ENCODE measurements at regions not wholly inside any gene's neighbourhood (a gene's known extent, or its start where the extent isn't known, plus 50 kb on each side); places are given as distances from the start of the nearest gene placed in this dataset.

DNA sequence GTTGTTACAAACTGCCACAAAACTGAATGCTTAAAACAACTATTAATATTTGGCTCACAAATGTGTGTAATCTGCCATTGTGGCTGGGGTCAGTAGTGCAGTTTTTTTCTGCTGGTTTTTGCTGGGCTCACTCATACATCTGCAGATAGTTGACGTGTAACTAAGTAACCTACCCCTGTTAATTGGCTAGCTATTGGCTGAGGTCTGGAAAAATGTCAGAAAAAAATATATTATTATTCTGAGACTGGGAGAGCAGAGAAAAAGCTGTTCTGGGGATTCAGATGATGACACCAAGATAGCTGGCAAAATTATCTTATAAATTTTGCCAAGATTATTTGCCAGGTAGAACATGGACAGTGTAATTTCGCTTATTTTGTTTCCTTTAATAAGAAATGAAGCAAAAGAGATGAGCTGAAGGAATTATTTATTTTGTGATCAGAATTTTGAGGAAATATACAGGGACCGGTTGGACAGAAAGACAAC lies 616.1 kb upstream of the ADAMTS5 start:
- no peaks in the 10 kb centered on the region for H3K27me3 Mint-ChIP-seq
- H3K4me3 Mint-ChIP-seq, result no peak overlapping the region
- ATAC-seq (replicated peaks), result no peak
- DNase-seq, result no peak
- H3K36me3 Mint-ChIP-seq, result no peaks in the 10 kb centered on the region
- no peak overlapping the region for H3K27ac Mint-ChIP-seq
- H3K9me3 Mint-ChIP-seq, result no peaks in the 10 kb centered on the region
- H3K4me1 Mint-ChIP-seq, result no peaks in the 10 kb centered on the region

DNA sequence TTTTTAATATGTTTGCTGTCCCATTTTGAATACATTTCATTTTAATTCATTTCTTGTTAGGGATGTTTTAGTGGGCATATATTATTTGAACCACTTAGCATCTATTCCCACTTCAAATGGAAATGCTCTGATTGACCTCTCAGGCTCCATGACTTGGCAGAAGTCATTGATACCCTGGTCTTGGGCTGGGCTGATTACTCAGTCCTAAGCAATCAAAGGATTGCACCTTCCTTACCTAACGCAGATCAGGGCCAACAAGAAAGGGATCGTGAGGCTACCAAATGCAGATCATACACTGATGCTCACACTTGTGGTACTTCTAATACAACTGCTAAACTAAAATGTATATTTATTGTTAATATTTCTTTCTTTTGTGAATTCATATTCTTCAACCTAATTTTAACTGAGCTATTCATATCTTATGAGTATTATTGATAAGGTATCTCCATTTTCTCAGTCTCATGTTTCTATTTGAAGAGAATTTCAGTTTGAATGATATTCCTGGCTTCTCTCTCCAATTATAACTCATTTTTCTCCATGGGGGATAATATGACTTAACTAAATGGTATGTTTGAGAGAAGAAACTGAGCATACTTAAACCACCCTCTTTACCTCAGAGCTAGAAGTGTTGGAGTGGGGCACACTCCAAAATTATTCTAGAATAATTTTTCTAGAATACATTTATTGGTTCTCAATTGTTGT lies 615.5 kb upstream of the ADAMTS5 start:
- Mint-ChIP-seq H3K27ac (no peak overlapping the region), H3K36me3 (no peaks in the 10 kb centered on the region), H3K9me3 (no peaks in the 10 kb centered on the region), H3K4me3 (no peak overlapping the region), H3K27me3 (no peaks in the 10 kb centered on the region), H3K4me1 (no peaks in the 10 kb centered on the region)
- no peak for ATAC-seq (replicated peaks)
- no peak for DNase-seq

DNA sequence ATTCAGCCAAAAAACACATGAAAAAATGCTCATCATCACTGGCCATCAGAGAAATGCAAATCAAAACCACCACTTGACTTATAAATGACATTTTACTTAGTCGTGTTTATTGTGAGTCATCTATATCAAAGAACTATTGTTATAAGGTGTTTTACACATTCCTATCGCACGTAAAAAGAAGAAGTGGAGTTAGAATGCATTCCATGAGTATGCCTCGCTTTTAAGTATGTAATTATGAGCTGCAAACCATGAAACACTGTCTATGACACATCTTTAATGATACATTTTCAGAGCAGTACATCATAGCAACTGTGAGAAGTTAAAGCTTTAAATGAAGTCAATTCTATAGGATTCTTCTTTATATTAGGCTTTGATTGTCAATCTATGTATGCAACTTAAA lies 614.3 kb upstream of the ADAMTS5 start:
- H3K27me3 Mint-ChIP-seq, result no peaks in the 10 kb centered on the region
- no peak for DNase-seq
- ATAC-seq (replicated peaks), result no peak
- H3K9me3 Mint-ChIP-seq, result no peaks in the 10 kb centered on the region
- H3K27ac Mint-ChIP-seq, result no peak overlapping the region
- H3K36me3 Mint-ChIP-seq, result no peaks in the 10 kb centered on the region
- no peaks in the 10 kb centered on the region for H3K4me1 Mint-ChIP-seq
- H3K4me3 Mint-ChIP-seq, result no peak overlapping the region

DNA sequence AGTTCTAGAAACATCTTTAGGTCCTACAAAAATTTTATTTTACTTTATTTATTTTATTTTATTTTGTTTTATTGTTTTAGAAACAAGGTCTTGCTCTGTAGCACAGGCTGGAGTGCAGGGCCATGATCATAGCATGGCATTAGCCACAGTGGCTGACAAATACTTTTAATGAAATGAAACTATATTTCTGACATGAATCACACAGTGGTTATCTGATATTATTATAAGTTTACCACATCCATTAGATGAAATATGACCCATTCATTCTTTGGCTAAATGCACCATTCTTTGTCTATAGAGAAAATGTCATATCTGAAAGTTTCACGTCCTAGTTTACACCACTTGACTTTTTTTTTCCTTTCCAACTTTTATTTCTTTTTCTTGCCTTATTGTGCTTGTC lies 613.4 kb upstream of the ADAMTS5 start:
- H3K4me1 Mint-ChIP-seq, result no peaks in the 10 kb centered on the region
- no peaks in the 10 kb centered on the region for H3K27me3 Mint-ChIP-seq
- ATAC-seq (replicated peaks) (no peak), DNase-seq (no peak)
- H3K4me3 Mint-ChIP-seq, result no peak overlapping the region
- H3K36me3 Mint-ChIP-seq, result no peaks in the 10 kb centered on the region
- H3K9me3 Mint-ChIP-seq, result no peaks in the 10 kb centered on the region
- no peak overlapping the region for H3K27ac Mint-ChIP-seq

DNA sequence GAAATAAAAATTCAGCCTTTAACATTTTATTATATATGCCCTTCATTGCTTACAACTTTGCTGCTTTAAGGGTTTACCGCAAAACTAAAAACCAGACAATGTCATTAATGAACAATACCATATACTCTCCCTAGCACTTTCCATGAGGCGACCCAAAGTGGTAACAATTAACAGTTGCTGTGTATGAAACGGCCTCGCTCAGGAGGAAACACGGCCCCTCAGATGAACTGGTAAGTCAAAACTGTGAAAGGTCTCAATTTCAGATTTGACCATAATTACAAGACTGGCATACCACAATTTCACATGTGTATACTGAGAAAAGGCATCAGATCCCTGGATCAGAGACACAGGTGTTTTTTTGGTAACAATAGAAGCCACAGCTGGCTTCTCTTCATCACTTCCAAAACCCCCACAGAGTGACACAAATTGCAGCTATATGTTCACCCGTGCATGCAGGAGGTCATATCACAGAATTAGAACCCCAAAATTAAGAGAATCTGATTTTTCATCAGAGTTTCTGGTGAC lies 611.9 kb upstream of the ADAMTS5 start:
- Mint-ChIP-seq H3K4me1 (no peaks in the 10 kb centered on the region), H3K27me3 (no peaks in the 10 kb centered on the region), H3K36me3 (no peaks in the 10 kb centered on the region), H3K9me3 (peaks cover 0 to 2% of the 10 kb centered on the region in 2 donors), H3K4me3 (no peak overlapping the region), H3K27ac (no peak overlapping the region)
- ATAC-seq (replicated peaks) (no peak), DNase-seq (no peak)

DNA sequence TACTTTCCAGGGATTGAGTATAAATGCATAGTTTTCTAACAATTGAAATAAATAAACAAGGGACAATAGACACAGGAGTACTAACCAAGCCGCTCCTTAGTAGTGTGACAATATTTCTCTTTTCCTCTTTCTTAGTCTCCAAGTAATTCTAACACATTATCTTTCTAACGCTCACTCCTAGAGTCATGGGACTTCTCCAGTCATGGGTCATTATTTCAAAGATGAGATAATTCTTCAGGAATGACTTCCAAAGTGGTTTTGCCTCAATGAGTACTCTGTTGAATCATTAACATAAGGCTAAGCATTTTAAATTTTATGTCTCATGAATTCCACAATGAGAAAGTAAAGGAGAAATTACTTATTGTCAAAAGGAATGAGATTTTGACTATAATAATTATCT lies 605.8 kb upstream of the ADAMTS5 start:
- Mint-ChIP-seq H3K9me3 (peaks cover 0 to 4% of the 10 kb centered on the region in 2 donors), H3K4me1 (no peaks in the 10 kb centered on the region), H3K36me3 (no peaks in the 10 kb centered on the region), H3K4me3 (no peak overlapping the region), H3K27ac (no peak overlapping the region), H3K27me3 (no peaks in the 10 kb centered on the region)
- DNase-seq, result no peak
- no peak for ATAC-seq (replicated peaks)

DNA sequence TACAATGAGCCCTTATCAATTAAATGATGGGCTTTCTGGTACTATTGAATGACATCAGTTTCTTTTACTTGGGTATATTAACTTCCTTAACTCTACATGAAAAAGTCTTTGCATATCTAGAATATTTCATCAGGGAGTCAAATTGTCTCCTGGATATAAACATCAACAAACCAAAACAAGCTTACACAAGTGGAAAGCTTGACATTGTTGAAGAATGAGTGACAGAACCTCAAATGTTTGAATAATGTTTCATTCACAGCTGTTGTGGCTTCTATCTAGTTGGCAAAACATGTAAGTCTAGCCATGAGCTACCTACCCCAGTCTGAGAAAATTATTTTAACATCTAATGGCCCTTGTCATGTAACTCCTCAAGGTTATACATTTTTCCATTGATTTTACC lies 604.8 kb upstream of the ADAMTS5 start:
- Mint-ChIP-seq H3K27me3 (no peaks in the 10 kb centered on the region), H3K27ac (no peak overlapping the region), H3K36me3 (no peaks in the 10 kb centered on the region), H3K4me3 (no peak overlapping the region), H3K4me1 (no peaks in the 10 kb centered on the region), H3K9me3 (peaks cover 0 to 4% of the 10 kb centered on the region in 2 donors)
- DNase-seq (no peak), ATAC-seq (replicated peaks) (no peak)

DNA sequence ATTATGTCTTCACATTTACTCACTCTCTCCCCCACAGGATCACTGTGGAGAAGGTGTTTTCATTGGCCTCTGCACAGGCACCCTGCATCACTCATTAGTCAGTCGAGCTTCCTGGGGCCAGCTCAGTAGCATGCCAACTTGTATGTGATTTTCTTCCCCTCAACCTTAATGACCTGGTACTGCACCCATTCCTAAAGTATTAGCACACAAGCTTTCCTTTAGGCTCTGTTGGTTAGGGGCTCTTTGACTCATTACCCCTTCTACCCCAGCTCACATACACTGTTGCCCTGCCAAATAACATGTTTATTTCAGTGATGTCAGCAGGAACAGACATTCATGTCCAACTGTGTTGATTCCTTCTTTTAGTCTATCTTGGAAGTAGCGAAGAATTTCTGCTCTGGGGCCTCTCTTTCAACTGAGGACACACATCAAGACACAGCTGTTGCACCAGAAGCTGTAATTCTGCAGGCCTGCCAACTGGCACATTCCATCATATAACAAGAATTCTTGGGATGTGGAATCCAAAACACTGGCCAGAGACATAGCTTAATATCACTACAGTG lies 603.5 kb upstream of the ADAMTS5 start:
- H3K36me3 Mint-ChIP-seq, result no peaks in the 10 kb centered on the region
- no peak overlapping the region for H3K4me3 Mint-ChIP-seq
- peaks cover 0 to 4% of the 10 kb centered on the region in 2 donors for H3K9me3 Mint-ChIP-seq
- ATAC-seq (replicated peaks) (peak in 1 of 2 donors; percentile 12), DNase-seq (no peak)
- no peak overlapping the region for H3K27ac Mint-ChIP-seq
- no peaks in the 10 kb centered on the region for H3K4me1 Mint-ChIP-seq
- no peaks in the 10 kb centered on the region for H3K27me3 Mint-ChIP-seq

DNA sequence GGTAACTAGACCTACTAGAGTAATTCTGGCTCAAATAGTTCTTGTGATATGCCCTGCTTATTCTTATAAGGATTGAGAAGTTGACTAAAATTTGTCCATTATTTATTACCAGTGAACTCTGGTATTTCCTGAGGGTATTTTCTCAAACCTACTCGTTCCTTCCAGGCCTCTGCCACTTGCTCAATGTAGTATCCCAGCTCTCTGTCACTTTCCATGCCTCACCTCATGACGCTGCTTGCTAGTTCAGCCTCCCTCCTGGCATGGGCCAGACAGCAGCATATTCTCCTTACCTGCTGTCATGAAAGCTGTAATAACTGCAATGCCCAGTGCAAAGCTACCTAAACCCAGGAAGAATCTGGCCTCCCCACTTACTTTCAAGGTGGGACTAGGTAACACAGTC lies 602.9 kb upstream of the ADAMTS5 start:
- Mint-ChIP-seq H3K4me3 (no peak overlapping the region), H3K36me3 (no peaks in the 10 kb centered on the region), H3K4me1 (no peaks in the 10 kb centered on the region), H3K9me3 (peaks cover 0 to 4% of the 10 kb centered on the region in 2 donors), H3K27ac (no peak overlapping the region), H3K27me3 (no peaks in the 10 kb centered on the region)
- peak; percentile 22 to 33 for ATAC-seq (replicated peaks)
- DNase-seq, result no peak

DNA sequence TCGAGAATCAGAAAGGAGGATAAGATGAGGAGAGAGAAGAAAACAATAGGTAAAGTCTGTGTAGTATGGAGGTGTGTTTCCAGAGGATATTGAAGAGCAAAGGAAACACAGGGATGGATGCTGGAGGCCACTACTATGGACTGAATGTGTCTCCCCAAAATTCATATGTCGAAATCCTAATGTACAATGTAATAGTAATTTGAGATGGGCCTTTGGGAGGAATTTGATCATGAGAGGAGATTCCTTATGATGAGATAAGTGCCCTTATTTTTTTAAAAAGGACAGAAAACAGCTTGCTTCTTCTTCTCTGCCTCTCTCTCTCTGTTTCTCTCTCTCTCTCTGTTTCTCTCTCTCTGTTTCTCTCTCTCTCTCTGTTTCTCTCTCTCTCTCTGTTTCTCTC lies 602.2 kb upstream of the ADAMTS5 start:
- H3K27ac Mint-ChIP-seq, result no peak overlapping the region
- ATAC-seq (replicated peaks) (no peak), DNase-seq (no peak)
- H3K4me3 Mint-ChIP-seq, result no peak overlapping the region
- H3K36me3 Mint-ChIP-seq, result no peaks in the 10 kb centered on the region
- no peaks in the 10 kb centered on the region for H3K4me1 Mint-ChIP-seq
- H3K27me3 Mint-ChIP-seq, result no peaks in the 10 kb centered on the region
- H3K9me3 Mint-ChIP-seq, result peaks cover 0 to 4% of the 10 kb centered on the region in 2 donors

DNA sequence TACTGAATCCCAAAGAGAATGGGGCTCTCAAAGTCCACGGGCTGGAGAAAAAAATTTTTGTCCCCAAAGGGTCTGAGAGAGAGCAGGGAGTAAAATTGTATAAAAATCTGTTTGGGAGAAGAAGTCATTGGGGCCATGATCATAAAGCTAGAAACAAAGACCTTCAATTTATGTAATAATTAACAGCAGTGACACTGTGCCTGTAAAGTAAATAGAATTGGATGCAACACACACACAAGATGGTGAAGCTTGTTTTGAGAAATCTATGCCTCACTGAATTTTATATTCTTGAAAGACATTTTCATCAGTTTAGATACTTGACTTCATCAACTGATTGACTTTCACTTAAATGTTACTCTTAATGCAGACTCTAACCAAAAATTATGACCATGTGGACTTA lies 600.5 kb upstream of the ADAMTS5 start:
- Mint-ChIP-seq H3K9me3 (peaks cover 0 to 1% of the 10 kb centered on the region in 2 donors), H3K27ac (no peak overlapping the region), H3K36me3 (no peaks in the 10 kb centered on the region), H3K4me1 (no peaks in the 10 kb centered on the region), H3K27me3 (no peaks in the 10 kb centered on the region), H3K4me3 (no peak overlapping the region)
- ATAC-seq (replicated peaks) (no peak), DNase-seq (no peak)

DNA sequence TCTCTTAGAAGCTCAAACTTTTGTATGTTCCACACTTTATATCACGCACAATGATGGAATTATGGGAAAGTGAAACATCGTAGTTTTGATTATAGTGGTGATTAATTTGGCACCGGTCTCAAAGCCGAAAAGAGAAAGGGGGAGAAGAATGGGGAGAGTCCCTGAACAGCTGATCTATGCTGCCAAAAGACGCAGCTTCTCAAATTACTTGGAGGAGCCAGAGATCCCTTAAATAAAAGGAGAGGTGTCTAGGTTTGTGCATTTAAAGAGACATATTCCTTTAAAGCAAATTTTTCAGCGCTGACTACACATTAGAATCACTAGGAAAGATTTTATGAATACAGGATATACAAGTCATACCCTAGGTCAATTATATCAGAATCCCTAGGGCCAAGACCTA lies 599.6 kb upstream of the ADAMTS5 start:
- peaks cover 0 to 1% of the 10 kb centered on the region in 2 donors for H3K9me3 Mint-ChIP-seq
- H3K36me3 Mint-ChIP-seq, result no peaks in the 10 kb centered on the region
- H3K4me1 Mint-ChIP-seq, result no peaks in the 10 kb centered on the region
- H3K27ac Mint-ChIP-seq, result no peak overlapping the region
- no peaks in the 10 kb centered on the region for H3K27me3 Mint-ChIP-seq
- ATAC-seq (replicated peaks), result no peak
- H3K4me3 Mint-ChIP-seq, result no peak overlapping the region
- no peak for DNase-seq

DNA sequence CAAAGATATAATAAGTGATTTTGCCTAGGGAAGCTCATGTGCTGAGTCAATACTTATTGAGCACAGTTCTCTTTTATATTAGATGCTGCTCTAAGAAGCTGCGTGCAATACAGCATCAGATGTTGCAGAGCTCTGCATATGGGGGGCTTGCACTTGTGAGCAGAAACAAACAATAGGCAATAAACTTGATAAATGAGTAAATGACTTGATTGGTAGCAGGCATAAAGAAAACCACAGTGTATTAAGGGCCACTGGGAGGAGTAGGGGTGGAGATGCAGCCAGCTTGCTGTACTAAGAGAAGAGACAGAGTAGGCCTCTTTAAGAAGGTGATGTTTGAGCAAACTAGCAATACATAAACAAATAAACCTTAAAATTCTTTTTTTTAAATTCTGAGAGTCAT lies 598.5 kb upstream of the ADAMTS5 start:
- Mint-ChIP-seq H3K4me1 (no peaks in the 10 kb centered on the region), H3K27me3 (no peaks in the 10 kb centered on the region), H3K27ac (no peak overlapping the region), H3K4me3 (no peak overlapping the region), H3K9me3 (no peaks in the 10 kb centered on the region), H3K36me3 (no peaks in the 10 kb centered on the region)
- no peak for DNase-seq
- no peak for ATAC-seq (replicated peaks)

DNA sequence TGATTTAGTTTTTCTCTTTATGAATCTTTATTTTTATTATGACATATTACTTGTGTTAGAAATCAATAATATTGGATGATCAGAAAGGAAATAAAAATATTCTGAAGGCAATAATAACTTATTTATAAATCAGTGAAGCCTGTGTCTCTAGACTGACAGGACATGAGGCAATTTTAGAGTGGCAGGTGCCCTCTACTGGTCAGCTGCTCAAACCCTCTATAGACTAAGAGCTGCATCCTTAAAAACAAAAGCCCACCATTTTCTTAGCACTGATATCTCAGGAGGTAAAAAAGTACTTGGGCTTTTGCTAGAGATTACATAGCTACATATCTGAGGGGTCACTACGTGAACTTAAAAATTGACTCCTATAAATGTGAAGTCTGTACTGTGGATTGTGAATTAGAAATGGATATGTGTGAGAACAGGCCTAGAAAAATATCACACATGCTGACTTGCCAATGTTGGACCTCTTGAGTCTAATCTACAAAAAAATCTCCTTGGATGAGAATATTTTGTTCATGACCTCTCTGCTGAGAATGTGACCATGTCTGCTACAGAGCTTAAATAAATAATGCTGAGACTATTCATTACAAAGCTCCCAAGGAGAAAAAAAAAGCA lies 597.9 kb upstream of the ADAMTS5 start:
- ATAC-seq (replicated peaks) (peak; percentile 53 to 59), DNase-seq (no peak)
- H3K9me3 Mint-ChIP-seq, result no peaks in the 10 kb centered on the region
- H3K4me3 Mint-ChIP-seq, result no peak overlapping the region
- H3K27me3 Mint-ChIP-seq, result no peaks in the 10 kb centered on the region
- H3K36me3 Mint-ChIP-seq, result no peaks in the 10 kb centered on the region
- no peak overlapping the region for H3K27ac Mint-ChIP-seq
- no peaks in the 10 kb centered on the region for H3K4me1 Mint-ChIP-seq

DNA sequence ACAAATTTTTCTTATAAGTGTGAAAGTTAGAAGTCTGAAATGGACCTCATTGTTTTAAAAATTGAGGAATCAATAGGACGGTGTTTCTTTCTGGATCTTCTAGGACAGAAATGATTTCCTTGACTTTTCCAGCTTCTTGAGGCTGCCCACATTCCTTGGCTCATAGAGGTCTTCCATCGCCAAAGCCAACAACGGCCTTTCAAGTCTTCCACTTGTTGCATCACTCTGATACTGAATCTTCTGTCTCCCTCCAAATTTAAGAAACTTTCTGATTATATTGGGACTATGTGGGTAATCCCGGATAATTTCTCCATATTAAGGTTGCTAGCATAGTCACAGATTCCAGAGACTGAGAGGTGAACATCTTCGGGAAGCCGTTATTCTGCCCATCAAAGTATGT lies 595.4 kb upstream of the ADAMTS5 start:
- ATAC-seq (replicated peaks) (no peak), DNase-seq (no peak)
- no peak overlapping the region for H3K27ac Mint-ChIP-seq
- H3K4me1 Mint-ChIP-seq, result no peaks in the 10 kb centered on the region
- no peak overlapping the region for H3K4me3 Mint-ChIP-seq
- H3K36me3 Mint-ChIP-seq, result no peaks in the 10 kb centered on the region
- peaks cover 0 to 4% of the 10 kb centered on the region in 2 donors for H3K9me3 Mint-ChIP-seq
- no peaks in the 10 kb centered on the region for H3K27me3 Mint-ChIP-seq

Data from stimulated activated naive B cell treated with anti-CD40 and anti-IgM and Interleukin-4, amounts not matched to agents 10 μg/mL and 1 μg/mL and 100 μg/mL, for 72 hours (primary cell).